Upper lobe of left lung (tissue), 6 donors: ENCODE measurements at regions not wholly inside any gene's neighbourhood (a gene's known extent, or its start where the extent isn't known, plus 50 kb on each side); places are given as distances from the start of the nearest gene placed in this dataset.
A peak's percentile ranks its signal among the peaks of the same experiment; 100 is the strongest.

ENCODE experiments used
- ATAC-seq, 2 donors: fragments of 200-7000 bp; cut with Tn5 transposase; one replicate each; pipeline ENCODE4 v1.9.1; 2022; ENCODE audit warnings: mild to moderate bottlenecking in 2 of 2, moderate library complexity in 2 of 2; ENCODE audit not compliant: low FRiP score in 2 of 2
- DNase-seq, 2 donors: peaks; one replicate each; pipeline ENCODE4 v3.0.0-alpha.2; 2019 to 2020
- H3K27ac ChIP-seq, 4 donors: fragments of 200-600 bp; sonication (generic); one replicate each; pipeline ENCODE4 v1.5.1; 2016 to 2019
- H3K27me3 ChIP-seq, 4 donors: fragments of 200-600 bp; sonication (generic); one replicate each; pipeline ENCODE4 v1.5.1; 2017 to 2019
- H3K36me3 ChIP-seq, 4 donors: fragments of 200-600 bp; sonication (generic); one replicate each; pipeline ENCODE4 v1.5.1; 2016 to 2019
- H3K4me1 ChIP-seq, 4 donors: fragments of 200-600 bp; sonication (generic); one replicate each; pipeline ENCODE4 v1.5.1; 2018 to 2019
- H3K4me3 ChIP-seq, 4 donors: fragments of 200-600 bp; sonication (generic); one replicate each; pipeline ENCODE4 v1.5.1; 2017 to 2019; ENCODE audit warnings: mild to moderate bottlenecking in 2 of 4, moderate library complexity in 1 of 4
- H3K9me3 ChIP-seq, 4 donors: fragments of 200-600 bp; sonication (generic); one replicate each; pipeline ENCODE4 v1.5.1; 2018 to 2019
- EP300 ChIP-seq, 4 donors: sonication (generic); formaldehyde crosslinking; IDR thresholded peaks; one replicate each; pipeline ENCODE4 v1.5.1; 2017; ENCODE audit warnings: antibody characterized with exemption in 4 of 4, control low read depth in 2 of 4
- POLR2A ChIP-seq, 4 donors: fragments of 450-650 bp; IDR thresholded peaks; one replicate each; pipeline ENCODE4 v1.5.1; 2016 to 2017; ENCODE audit warnings: antibody characterized with exemption in 4 of 4, mild to moderate bottlenecking in 2 of 4
- POLR2AphosphoS5 ChIP-seq, 2 donors: sonication (generic); formaldehyde crosslinking; IDR thresholded peaks; one replicate each; pipeline ENCODE4 v1.5.1; 2017; ENCODE audit warnings: antibody characterized with exemption in 2 of 2
- WGBS, 2 donors: methylation state at CpG; one replicate each; pipeline ENCODE4 v1.1.5; 2017 to 2018; 5-methylcytosine and 5-hydroxymethylcytosine counted together
- TF ChIP-seq, protein P1 (sequence below), 6 experiments: fragments of 450-650 bp in 4 of 6; fragments of 200-600 bp in 2 of 6; sonication (generic) in 2 of 6; IDR thresholded peaks; one replicate each; pipeline ENCODE4 v1.5.1; 2016 to 2019; ENCODE audit warnings: antibody characterized with exemption in 6 of 6
- donor health status: DM: no; HTN: no; CAD: no; lungs with moderate emphysema.
- donor health status: DM: no; HTN: yes; CAD: no; lungs with severe emphysema.

DNA sequence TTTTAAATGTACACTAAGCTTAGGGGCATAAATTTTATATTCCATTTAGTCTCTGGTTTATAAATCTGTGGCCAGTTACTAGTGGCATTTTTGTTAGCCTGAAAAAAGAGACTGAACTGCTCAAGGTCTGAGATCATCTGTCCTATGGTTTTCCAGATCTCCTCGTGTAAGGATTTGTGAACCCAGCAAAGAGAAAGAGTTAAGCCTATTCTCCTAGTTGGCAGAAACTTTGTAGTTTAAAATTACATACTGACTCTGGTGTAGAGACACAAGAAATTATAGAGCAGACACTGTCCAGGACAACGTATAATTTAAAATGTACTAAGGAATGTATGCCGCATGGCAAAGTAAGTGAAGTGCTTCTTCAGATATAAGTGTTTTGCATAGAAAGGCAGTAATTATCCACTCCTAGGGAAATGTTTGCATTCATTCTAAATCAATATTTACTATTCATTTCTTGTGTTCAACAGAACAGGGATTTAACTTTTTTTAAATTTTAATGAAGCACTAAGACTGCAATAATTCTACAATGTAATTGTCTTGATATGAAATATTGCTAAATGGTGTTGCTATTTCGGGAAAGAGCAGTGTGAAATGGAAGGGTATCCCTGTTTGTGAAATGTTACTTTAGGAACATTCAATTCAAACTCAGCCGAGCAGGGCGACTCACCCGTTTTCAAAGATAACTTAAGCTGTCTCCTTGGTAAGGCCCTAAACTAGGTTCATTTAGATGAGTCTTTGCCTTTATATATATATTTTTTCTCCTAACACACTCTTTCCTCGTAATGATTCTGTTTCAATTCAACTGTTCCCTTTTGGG is 508.4 kb upstream of the ZEB2 start:
- no peak overlapping the region for H3K4me3 ChIP-seq
- DNase-seq (no peak), ATAC-seq (no peak)
- TF ChIP-seq POLR2A (IDR thresholded peaks at IDR 0.05) (no peak), POLR2AphosphoS5 (IDR thresholded peaks at IDR 0.05) (no peak), EP300 (IDR thresholded peaks at IDR 0.05) (no peak)
- TF ChIP-seq, protein P1, sequence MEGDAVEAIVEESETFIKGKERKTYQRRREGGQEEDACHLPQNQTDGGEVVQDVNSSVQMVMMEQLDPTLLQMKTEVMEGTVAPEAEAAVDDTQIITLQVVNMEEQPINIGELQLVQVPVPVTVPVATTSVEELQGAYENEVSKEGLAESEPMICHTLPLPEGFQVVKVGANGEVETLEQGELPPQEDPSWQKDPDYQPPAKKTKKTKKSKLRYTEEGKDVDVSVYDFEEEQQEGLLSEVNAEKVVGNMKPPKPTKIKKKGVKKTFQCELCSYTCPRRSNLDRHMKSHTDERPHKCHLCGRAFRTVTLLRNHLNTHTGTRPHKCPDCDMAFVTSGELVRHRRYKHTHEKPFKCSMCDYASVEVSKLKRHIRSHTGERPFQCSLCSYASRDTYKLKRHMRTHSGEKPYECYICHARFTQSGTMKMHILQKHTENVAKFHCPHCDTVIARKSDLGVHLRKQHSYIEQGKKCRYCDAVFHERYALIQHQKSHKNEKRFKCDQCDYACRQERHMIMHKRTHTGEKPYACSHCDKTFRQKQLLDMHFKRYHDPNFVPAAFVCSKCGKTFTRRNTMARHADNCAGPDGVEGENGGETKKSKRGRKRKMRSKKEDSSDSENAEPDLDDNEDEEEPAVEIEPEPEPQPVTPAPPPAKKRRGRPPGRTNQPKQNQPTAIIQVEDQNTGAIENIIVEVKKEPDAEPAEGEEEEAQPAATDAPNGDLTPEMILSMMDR (IDR thresholded peaks at IDR 0.05) = no peak
- 54 to 73% methylated on average over 8 of the region's 8 CpGs for WGBS, 2 donors
- no peaks in the 10 kb centered on the region for H3K36me3 ChIP-seq
- no peak overlapping the region for H3K27ac ChIP-seq
- H3K4me1 ChIP-seq = peaks cover 0 to 11% (median 2%) of the 10 kb centered on the region in 4 donors
- no peaks in the 10 kb centered on the region for H3K27me3 ChIP-seq
- no peaks in the 10 kb centered on the region for H3K9me3 ChIP-seq

DNA sequence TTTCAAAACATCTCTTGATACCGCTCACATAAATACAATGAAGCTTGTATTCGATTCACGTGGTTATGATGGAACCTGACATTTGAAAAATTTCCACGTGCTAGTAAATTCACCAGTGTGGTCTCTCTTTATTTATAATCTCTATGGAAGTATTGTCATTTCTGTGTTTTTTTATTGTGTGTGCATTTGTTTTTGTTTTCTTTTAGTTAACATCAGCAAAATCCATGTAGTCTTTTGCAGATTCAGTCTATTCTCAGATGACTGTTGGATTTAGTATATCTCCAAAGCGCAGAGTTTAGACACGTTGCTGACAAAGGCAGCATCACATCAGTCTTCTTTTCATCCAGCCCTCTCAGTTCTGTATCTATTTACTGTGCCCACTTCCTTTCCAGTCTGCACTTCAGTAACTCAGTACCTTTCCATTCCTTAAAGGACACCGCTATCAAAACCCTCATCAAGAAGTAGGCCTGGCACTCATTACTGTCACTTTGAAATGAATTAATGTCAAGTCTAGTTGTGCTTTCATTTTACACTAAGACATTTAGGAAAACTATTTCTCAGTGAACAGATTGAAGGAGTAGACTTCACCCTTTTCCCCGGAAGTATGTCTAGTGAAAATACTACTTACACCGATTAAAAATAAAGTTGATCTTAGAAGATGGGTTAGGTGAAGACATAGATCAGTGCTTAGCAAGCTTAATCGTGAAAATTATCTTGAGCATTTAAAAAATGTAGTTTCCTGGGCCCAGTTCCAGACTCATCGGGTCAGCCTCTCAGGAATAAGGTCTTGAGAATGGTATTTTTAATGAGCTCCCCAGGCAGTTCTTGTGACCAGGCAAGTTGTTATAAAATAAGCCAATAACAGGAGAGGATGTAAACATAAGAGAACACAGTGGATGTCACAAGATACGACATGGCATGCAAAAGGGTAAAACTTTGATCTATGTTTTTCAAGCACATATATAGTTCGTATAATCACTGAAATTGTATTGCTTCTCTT is 506.8 kb upstream of the ZEB2 start:
- WGBS, 2 donors = 75 to 76% methylated on average over 13 of the region's 13 CpGs
- H3K4me1 ChIP-seq = peaks cover 0 to 12% (median 2%) of the 10 kb centered on the region in 4 donors
- TF ChIP-seq, protein P1 (IDR thresholded peaks at IDR 0.05) = no peak
- TF ChIP-seq POLR2AphosphoS5 (IDR thresholded peaks at IDR 0.05) = no peak
- TF ChIP-seq POLR2A (IDR thresholded peaks at IDR 0.05) = no peak
- no peak for TF ChIP-seq EP300 (IDR thresholded peaks at IDR 0.05)
- DNase-seq (no peak), ATAC-seq (no peak)
- H3K27me3 ChIP-seq = no peaks in the 10 kb centered on the region
- no peak overlapping the region for H3K27ac ChIP-seq
- no peaks in the 10 kb centered on the region for H3K36me3 ChIP-seq
- H3K4me3 ChIP-seq = no peak overlapping the region
- no peaks in the 10 kb centered on the region for H3K9me3 ChIP-seq

DNA sequence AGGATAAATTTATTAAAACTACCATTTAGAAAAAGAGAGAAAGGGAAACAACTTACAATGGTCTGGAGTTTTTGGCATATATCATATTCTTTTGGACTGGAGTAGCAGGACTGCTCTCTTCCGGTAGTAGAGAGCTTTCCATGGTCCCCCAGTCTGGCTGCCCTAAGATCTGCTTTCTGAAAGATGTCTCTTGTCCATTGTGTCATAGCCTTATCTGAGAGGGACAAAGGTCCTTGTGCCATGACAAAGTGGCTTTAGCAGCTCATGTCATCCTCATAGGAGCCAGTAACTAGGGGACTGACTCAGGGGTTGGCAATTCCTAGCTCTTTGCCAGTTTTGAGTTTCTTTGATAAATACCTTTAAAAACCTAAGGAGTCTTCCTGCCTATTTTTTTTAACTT is 505.5 kb upstream of the ZEB2 start:
- no peaks in the 10 kb centered on the region for H3K9me3 ChIP-seq
- no peak overlapping the region for H3K27ac ChIP-seq
- DNase-seq = no peak
- TF ChIP-seq POLR2A (IDR thresholded peaks at IDR 0.05) (no peak), POLR2AphosphoS5 (IDR thresholded peaks at IDR 0.05) (no peak), EP300 (IDR thresholded peaks at IDR 0.05) (no peak)
- TF ChIP-seq, protein P1 (IDR thresholded peaks at IDR 0.05) = no peak
- H3K4me3 ChIP-seq = no peak overlapping the region
- H3K27me3 ChIP-seq = no peaks in the 10 kb centered on the region
- ATAC-seq = no peak
- H3K4me1 ChIP-seq = peaks cover 0 to 12% (median 2%) of the 10 kb centered on the region in 4 donors
- 95 to 100% methylated on average over 1 of the region's 1 CpG for WGBS, 2 donors
- no peaks in the 10 kb centered on the region for H3K36me3 ChIP-seq

DNA sequence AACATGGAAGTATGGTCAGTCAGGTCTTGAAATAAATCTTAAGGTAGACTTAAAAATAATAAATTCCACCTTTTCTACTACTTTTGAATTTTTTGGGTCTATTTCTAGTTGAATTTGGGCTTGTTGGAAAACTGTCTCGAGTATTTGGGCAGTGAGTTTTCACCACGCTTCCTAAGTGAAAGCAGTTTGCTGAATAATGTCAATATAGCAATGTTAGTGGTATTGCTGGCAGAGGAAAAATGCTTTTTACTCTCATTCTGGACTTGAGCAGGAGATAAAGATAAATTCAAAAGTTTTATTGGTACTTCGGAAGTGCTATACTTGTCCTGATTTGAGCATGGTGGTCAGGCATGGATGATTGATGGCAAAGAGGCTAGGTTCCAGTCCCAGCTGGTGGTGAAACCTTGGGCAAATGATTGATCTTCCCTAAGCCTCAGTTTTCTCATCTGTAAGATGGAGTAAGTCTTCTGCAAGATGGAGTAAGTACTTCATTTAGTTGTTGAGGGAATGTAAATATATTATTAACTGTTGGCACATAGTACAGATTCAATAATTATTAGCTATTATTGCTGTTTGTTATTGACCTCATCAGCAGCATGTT is 503.5 kb upstream of the ZEB2 start:
- H3K9me3 ChIP-seq = no peaks in the 10 kb centered on the region
- peak overlapping the region in 1 of 4 donors; percentile 48 for H3K27ac ChIP-seq
- no peak for TF ChIP-seq POLR2AphosphoS5 (IDR thresholded peaks at IDR 0.05)
- TF ChIP-seq, protein P1 (IDR thresholded peaks at IDR 0.05) = no peak
- no peak for TF ChIP-seq EP300 (IDR thresholded peaks at IDR 0.05)
- TF ChIP-seq POLR2A (IDR thresholded peaks at IDR 0.05) = no peak
- no peaks in the 10 kb centered on the region for H3K36me3 ChIP-seq
- H3K4me3 ChIP-seq = no peak overlapping the region
- WGBS, 2 donors = 62 to 78% methylated on average over 3 of the region's 3 CpGs
- peaks cover 0 to 12% (median 0%) of the 10 kb centered on the region in 4 donors for H3K4me1 ChIP-seq
- ATAC-seq = no peak
- H3K27me3 ChIP-seq = no peaks in the 10 kb centered on the region
- no peak for DNase-seq
